Hepatocyte (in vitro differentiated cells): ENCODE measurements at regions not wholly inside any gene's neighbourhood (a gene's known extent, or its start where the extent isn't known, plus 50 kb on each side); places are given as distances from the start of the nearest gene placed in this dataset.

Experiments
- DNase-seq: peaks from one replicate; pipeline ENCODE4 v3.0.0-alpha.2; 2016; ENCODE audit warnings: low spot score
- H2AFZ ChIP-seq: fragments of 200-600 bp; sonication (generic); 2 replicates; pipeline ENCODE4 v1.6.0; 2016; ENCODE audit warnings: antibody characterized with exemption, mild to moderate bottlenecking
- H3K27ac ChIP-seq: fragments of 200-600 bp; sonication (generic); 2 replicates; pipeline ENCODE4 v1.5.1; 2016; ENCODE audit warnings: mild to moderate bottlenecking
- H3K27me3 ChIP-seq: fragments of 200-600 bp; sonication (generic); 2 replicates; pipeline ENCODE4 v1.6.1; 2016
- H3K36me3 ChIP-seq: fragments of 200-600 bp; sonication (generic); replicated peaks from 2 replicates; pipeline ENCODE4 v1.5.1; 2016; ENCODE audit warnings: low read depth; ENCODE audit not compliant: insufficient read depth
- H3K4me1 ChIP-seq: fragments of 200-600 bp; sonication (generic); 2 replicates; pipeline ENCODE4 v1.5.1; 2016; ENCODE audit warnings: mild to moderate bottlenecking, moderate library complexity; ENCODE audit not compliant: insufficient read depth
- H3K4me2 ChIP-seq: fragments of 200-600 bp; sonication (generic); 2 replicates; pipeline ENCODE4 v1.6.0; 2016
- H3K4me3 ChIP-seq: fragments of 200-600 bp; sonication (generic); 2 replicates; pipeline ENCODE4 v1.5.1; 2016; ENCODE audit warnings: mild to moderate bottlenecking
- H3K79me2 ChIP-seq: fragments of 200-600 bp; sonication (generic); 2 replicates; pipeline ENCODE4 v1.6.0; 2017; ENCODE audit warnings: mild to moderate bottlenecking
- H3K9me2 ChIP-seq: fragments of 200-600 bp; sonication (generic); replicated peaks from 2 replicates; pipeline ENCODE4 v1.6.0; 2017; ENCODE audit warnings: mild to moderate bottlenecking; ENCODE audit not compliant: insufficient read depth
- H3K9me3 ChIP-seq: fragments of 200-600 bp; sonication (generic); 2 replicates; pipeline ENCODE4 v1.5.1; 2016; ENCODE audit warnings: low read depth, mild to moderate bottlenecking
- H4K20me1 ChIP-seq: fragments of 200-600 bp; sonication (generic); 2 replicates; pipeline ENCODE4 v1.6.0; 2016; ENCODE audit warnings: mild to moderate bottlenecking; ENCODE audit not compliant: insufficient read depth, poor library complexity, severe bottlenecking
- EZH2 ChIP-seq: fragments of 200-600 bp; sonication (generic); IDR thresholded peaks from 2 replicates; pipeline ENCODE4 v1.6.1; 2016; ENCODE audit warnings: antibody characterized with exemption, mild to moderate bottlenecking, borderline replicate concordance
- EZH2phosphoT487 ChIP-seq: fragments of 200-600 bp; sonication (generic); IDR thresholded peaks from one replicate; pipeline ENCODE4 v1.6.1; 2018; ENCODE audit warnings: antibody characterized with exemption, mild to moderate bottlenecking, low read depth, moderate library complexity; ENCODE audit not compliant: unreplicated experiment, severe bottlenecking
- WGBS: methylation state at CpG from one replicate; pipeline ENCODE4 v1.1.6; 2016; ENCODE audit warnings: low lambda C conversion rate; ENCODE audit errors: missing lambda C conversion rate; 5-methylcytosine and 5-hydroxymethylcytosine counted together
- TF ChIP-seq, protein P1 (sequence below): fragments of 200-600 bp; sonication (generic); IDR thresholded peaks from 2 replicates; pipeline ENCODE4 v1.5.1; 2016; ENCODE audit warnings: antibody characterized with exemption, mild to moderate bottlenecking; ENCODE audit not compliant: poor library complexity

DNA sequence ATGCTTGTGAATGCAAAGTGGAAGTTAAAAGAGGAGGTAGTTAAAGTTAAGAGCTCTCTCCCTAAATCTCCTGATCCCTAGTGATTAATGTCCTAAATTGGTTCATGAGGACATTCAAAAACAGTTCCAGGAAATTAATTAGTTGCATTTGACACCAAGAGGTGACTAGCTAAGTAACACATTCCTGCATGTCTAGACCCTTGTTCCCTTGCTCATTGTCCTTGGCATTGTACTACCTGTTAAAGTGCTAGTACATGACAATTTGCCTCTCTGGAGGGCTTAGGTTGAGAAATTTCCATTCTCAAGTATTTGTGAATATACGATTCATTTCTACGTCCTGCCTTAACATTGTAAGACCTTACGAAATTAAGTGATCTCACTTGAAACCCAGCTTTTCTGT is 278.6 kb upstream of the CDH10 start:
- Histone ChIP-seq H3K79me2 (no peaks in the 10 kb centered on the region), H4K20me1 (no peaks in the 10 kb centered on the region), H3K4me1 (no peaks in the 10 kb centered on the region), H3K9me2 (no peaks in the 10 kb centered on the region), H3K4me2 (no peak overlapping the region), H2AFZ (no peak overlapping the region), H3K27me3 (no peaks in the 10 kb centered on the region), H3K4me3 (no peak overlapping the region), H3K9me3 (no peaks in the 10 kb centered on the region), H3K27ac (no peak overlapping the region), H3K36me3 (no peaks in the 10 kb centered on the region)
- DNase-seq: no peak
- TF ChIP-seq EZH2: no peak
- TF ChIP-seq, protein P1, sequence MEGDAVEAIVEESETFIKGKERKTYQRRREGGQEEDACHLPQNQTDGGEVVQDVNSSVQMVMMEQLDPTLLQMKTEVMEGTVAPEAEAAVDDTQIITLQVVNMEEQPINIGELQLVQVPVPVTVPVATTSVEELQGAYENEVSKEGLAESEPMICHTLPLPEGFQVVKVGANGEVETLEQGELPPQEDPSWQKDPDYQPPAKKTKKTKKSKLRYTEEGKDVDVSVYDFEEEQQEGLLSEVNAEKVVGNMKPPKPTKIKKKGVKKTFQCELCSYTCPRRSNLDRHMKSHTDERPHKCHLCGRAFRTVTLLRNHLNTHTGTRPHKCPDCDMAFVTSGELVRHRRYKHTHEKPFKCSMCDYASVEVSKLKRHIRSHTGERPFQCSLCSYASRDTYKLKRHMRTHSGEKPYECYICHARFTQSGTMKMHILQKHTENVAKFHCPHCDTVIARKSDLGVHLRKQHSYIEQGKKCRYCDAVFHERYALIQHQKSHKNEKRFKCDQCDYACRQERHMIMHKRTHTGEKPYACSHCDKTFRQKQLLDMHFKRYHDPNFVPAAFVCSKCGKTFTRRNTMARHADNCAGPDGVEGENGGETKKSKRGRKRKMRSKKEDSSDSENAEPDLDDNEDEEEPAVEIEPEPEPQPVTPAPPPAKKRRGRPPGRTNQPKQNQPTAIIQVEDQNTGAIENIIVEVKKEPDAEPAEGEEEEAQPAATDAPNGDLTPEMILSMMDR: no peak
- TF ChIP-seq EZH2phosphoT487: no peak
- 73% methylated on average over 3 of the region's 3 CpGs for WGBS

DNA sequence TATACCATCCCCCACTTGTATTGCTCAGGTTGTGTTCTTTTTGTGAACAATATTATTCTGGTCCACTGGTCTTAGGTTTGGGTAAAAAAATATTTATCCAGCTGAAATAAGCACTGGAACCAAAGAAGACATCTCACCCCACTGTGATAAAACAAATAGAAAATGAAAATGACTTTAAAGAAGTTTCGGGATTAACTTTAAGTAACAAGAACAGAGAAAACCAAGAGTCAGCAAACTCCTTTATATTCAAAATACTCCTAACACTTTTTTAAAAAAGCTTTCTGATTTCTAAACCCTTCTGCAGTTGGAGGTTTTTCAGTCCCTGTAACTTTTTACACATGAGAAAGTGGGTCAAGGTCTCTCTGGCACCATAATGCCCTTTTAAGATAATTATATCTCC is 273.9 kb upstream of the CDH10 start:
- Histone ChIP-seq H3K27me3 (no peaks in the 10 kb centered on the region), H3K9me3 (no peaks in the 10 kb centered on the region), H3K4me1 (no peaks in the 10 kb centered on the region), H3K4me3 (no peak overlapping the region), H3K9me2 (no peaks in the 10 kb centered on the region), H3K79me2 (no peaks in the 10 kb centered on the region), H3K27ac (no peak overlapping the region), H3K4me2 (no peak overlapping the region), H3K36me3 (no peaks in the 10 kb centered on the region), H2AFZ (no peak overlapping the region), H4K20me1 (no peaks in the 10 kb centered on the region)
- DNase-seq: no peak
- TF ChIP-seq, protein P1: no peak
- no peak for TF ChIP-seq EZH2phosphoT487
- no peak for TF ChIP-seq EZH2
- 82% methylated on average over 1 of the region's 1 CpG for WGBS

DNA sequence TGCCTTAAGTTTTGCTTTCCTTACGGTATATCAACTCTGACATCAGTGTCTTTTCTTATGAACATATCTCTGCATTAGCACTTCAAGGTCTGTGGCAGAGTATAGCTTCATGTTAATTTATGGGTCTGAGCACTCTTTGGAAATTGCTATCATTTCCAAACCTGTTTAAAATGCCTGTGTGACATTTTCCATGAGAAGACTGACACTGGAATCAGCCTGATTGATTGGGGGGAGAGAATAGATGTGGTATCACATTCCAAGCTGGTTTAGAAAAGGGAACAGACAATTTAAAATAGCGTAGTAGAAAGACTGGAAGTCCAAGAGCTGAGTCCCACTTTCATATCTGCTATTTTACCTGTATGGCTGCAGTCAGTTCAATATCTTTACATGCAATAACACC is 272.1 kb upstream of the CDH10 start:
- H2AFZ ChIP-seq: no peak overlapping the region
- H3K9me2 ChIP-seq: no peaks in the 10 kb centered on the region
- H3K27ac ChIP-seq: no peak overlapping the region
- H3K4me3 ChIP-seq: no peak overlapping the region
- H3K4me1 ChIP-seq: no peaks in the 10 kb centered on the region
- H3K27me3 ChIP-seq: no peaks in the 10 kb centered on the region
- no peaks in the 10 kb centered on the region for H3K36me3 ChIP-seq
- WGBS: 82% methylated on average over 2 of the region's 2 CpGs
- H3K79me2 ChIP-seq: no peaks in the 10 kb centered on the region
- H3K4me2 ChIP-seq: no peak overlapping the region
- DNase-seq: no peak
- H3K9me3 ChIP-seq: no peaks in the 10 kb centered on the region
- TF ChIP-seq, protein P1: no peak
- TF ChIP-seq EZH2 (no peak), EZH2phosphoT487 (no peak)
- H4K20me1 ChIP-seq: no peaks in the 10 kb centered on the region

DNA sequence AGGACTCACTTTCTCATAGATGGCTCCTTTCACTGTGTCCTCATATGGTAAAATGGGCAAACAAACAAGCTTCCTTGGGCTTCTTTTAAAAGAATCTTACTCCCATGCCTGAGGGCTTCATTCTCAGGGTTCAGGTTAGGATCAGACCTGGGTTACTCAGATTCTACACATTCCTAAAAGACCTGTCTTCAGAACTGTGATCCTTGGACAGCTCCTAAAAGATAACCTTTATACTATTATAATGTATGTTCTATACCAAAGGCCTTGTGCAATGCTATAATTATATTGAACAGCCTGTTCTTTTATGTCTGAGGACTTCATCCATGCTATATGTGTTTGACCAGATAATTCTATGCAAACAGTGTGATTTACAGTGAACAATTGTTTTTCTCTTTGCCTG is 264.4 kb upstream of the CDH10 start:
- Histone ChIP-seq H3K27me3 (no peaks in the 10 kb centered on the region), H3K27ac (no peak overlapping the region), H3K4me3 (no peak overlapping the region), H3K36me3 (no peaks in the 10 kb centered on the region), H3K4me1 (no peaks in the 10 kb centered on the region), H3K9me2 (no peaks in the 10 kb centered on the region), H3K9me3 (no peaks in the 10 kb centered on the region), H3K4me2 (no peak overlapping the region), H2AFZ (no peak overlapping the region), H3K79me2 (no peaks in the 10 kb centered on the region), H4K20me1 (no peaks in the 10 kb centered on the region)
- no peak for DNase-seq
- TF ChIP-seq EZH2phosphoT487 (no peak), EZH2 (no peak)
- TF ChIP-seq, protein P1: no peak
